ENCODE measurements at regions not wholly inside any gene's neighbourhood (a gene's known extent, or its start where the extent isn't known, plus 50 kb on each side); places are given as distances from the start of the nearest gene placed in this dataset.

GRCh38 chr9:105187781-105188180, 56.7 kb upstream of the SLC44A1 start:
- DNase-seq (ENCODE audit: low spot score) (no peak), ATAC-seq (ENCODE audit: insufficient number of reproducible peaks, low FRiP score, low read depth) (peak; percentile 43)
- no peaks in the 10 kb centered on the region for H3K36me3 ChIP-seq

GRCh38 chr9:105188746-105189145, 55.7 kb upstream of the SLC44A1 start:
- no peak for DNase-seq (ENCODE audit: low spot score)
- H3K36me3 ChIP-seq = no peaks in the 10 kb centered on the region
- no peak overlapping the region for H3K4me3 ChIP-seq
- no peak overlapping the region for H3K27ac ChIP-seq
- H3K9me3 ChIP-seq = no peaks in the 10 kb centered on the region
- no peaks in the 10 kb centered on the region for H3K27me3 ChIP-seq (replicated peaks; ENCODE audit: insufficient read depth)
- TF ChIP-seq, protein P1, sequence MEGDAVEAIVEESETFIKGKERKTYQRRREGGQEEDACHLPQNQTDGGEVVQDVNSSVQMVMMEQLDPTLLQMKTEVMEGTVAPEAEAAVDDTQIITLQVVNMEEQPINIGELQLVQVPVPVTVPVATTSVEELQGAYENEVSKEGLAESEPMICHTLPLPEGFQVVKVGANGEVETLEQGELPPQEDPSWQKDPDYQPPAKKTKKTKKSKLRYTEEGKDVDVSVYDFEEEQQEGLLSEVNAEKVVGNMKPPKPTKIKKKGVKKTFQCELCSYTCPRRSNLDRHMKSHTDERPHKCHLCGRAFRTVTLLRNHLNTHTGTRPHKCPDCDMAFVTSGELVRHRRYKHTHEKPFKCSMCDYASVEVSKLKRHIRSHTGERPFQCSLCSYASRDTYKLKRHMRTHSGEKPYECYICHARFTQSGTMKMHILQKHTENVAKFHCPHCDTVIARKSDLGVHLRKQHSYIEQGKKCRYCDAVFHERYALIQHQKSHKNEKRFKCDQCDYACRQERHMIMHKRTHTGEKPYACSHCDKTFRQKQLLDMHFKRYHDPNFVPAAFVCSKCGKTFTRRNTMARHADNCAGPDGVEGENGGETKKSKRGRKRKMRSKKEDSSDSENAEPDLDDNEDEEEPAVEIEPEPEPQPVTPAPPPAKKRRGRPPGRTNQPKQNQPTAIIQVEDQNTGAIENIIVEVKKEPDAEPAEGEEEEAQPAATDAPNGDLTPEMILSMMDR (IDR thresholded peaks at IDR 0.05) = no peak
- H3K4me1 ChIP-seq (ENCODE audit: control insufficient read depth in 1 of 2, low read depth in 2 of 2) = no peaks in the 10 kb centered on the region
- ATAC-seq (ENCODE audit: insufficient number of reproducible peaks, low FRiP score, low read depth) = no peak

More at GRCh38 chr9:105187781-105188180, 56.7 kb upstream of the SLC44A1 start:
- H3K27me3 ChIP-seq (replicated peaks; ENCODE audit: insufficient read depth) = no peaks in the 10 kb centered on the region
- H3K9me3 ChIP-seq = no peaks in the 10 kb centered on the region
- H3K27ac ChIP-seq = no peak overlapping the region
- H3K4me1 ChIP-seq (ENCODE audit: control insufficient read depth in 1 of 2, low read depth in 2 of 2) = no peaks in the 10 kb centered on the region
- TF ChIP-seq, protein P1 (IDR thresholded peaks at IDR 0.05) = no peak
- no peak overlapping the region for H3K4me3 ChIP-seq

DNA sequence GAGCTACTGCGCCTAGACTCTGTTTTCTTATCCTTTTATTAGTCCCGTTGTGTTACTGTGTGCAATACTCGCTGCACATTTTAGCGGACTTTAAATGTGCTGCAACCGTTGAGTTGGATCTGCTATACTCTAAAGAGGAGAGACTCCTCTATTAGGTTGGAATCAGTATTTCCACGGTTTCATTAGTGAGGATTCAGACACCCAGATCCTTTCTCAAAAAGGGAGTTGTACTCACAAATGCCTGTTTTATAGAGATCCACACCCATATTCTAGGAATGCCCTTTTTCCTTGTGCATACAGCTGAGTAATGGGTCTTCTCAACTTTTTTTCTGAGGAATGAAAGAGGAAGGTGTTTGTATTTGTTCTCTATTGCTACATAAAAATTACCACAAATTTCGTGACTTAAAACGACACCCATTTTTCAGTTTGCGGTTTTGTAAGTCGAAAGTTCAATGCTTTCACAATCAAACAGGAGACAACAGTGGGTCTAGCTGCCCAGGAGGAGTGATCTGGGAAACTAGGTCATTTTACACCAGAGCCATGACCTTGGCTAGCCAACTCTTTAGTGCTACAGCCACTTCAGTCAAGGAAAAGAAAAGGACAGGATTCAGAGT, 52.8 kb upstream of the SLC44A1 start:
- no peaks in the 10 kb centered on the region for H3K9me3 ChIP-seq
- H3K36me3 ChIP-seq = no peaks in the 10 kb centered on the region
- TF ChIP-seq, protein P1 (IDR thresholded peaks at IDR 0.05) = no peak
- no peaks in the 10 kb centered on the region for H3K27me3 ChIP-seq (replicated peaks; ENCODE audit: insufficient read depth)
- H3K4me1 ChIP-seq (ENCODE audit: control insufficient read depth in 1 of 2, low read depth in 2 of 2) = no peaks in the 10 kb centered on the region
- no peak overlapping the region for H3K27ac ChIP-seq
- ATAC-seq (ENCODE audit: insufficient number of reproducible peaks, low FRiP score, low read depth) (no peak), DNase-seq (ENCODE audit: low spot score) (no peak)
- no peak overlapping the region for H3K4me3 ChIP-seq

GRCh38 chr9:105193560-105193959, 50.9 kb upstream of the SLC44A1 start:
- H3K4me3 ChIP-seq = no peak overlapping the region
- H3K27me3 ChIP-seq (replicated peaks; ENCODE audit: insufficient read depth) = no peaks in the 10 kb centered on the region
- no peaks in the 10 kb centered on the region for H3K9me3 ChIP-seq
- TF ChIP-seq, protein P1 (IDR thresholded peaks at IDR 0.05) = no peak
- ATAC-seq (ENCODE audit: insufficient number of reproducible peaks, low FRiP score, low read depth) (no peak), DNase-seq (ENCODE audit: low spot score) (no peak)
- H3K4me1 ChIP-seq (ENCODE audit: control insufficient read depth in 1 of 2, low read depth in 2 of 2) = no peaks in the 10 kb centered on the region
- H3K36me3 ChIP-seq = no peaks in the 10 kb centered on the region
- no peak overlapping the region for H3K27ac ChIP-seq

- Histone ChIP-seq H3K36me3 (no peaks in the 10 kb centered on the region), H3K4me3 (no peak overlapping the region), H3K9me3 (no peaks in the 10 kb centered on the region), H3K4me1 (ENCODE audit: control insufficient read depth in 1 of 2, low read depth in 2 of 2) (no peaks in the 10 kb centered on the region), H3K27me3 (replicated peaks; ENCODE audit: insufficient read depth) (no peaks in the 10 kb centered on the region), H3K27ac (no peak overlapping the region)
- TF ChIP-seq, protein P1 (IDR thresholded peaks at IDR 0.05) = no peak
- ATAC-seq (ENCODE audit: insufficient number of reproducible peaks, low FRiP score, low read depth) = no peak
- DNase-seq (ENCODE audit: low spot score) = no peak
Observed at GRCh38 chr9:105194234-105194633, 50.2 kb upstream of the SLC44A1 start.
